GM21529 (cell line): ENCODE measurements at regions not wholly inside any gene's neighbourhood (a gene's known extent, or its start where the extent isn't known, plus 50 kb on each side); places are given as distances from the start of the nearest gene placed in this dataset.

ENCODE experiments used
- ATAC-seq: cut with Tn5 transposase; IDR thresholded peaks from one replicate; pipeline ENCODE4 v1.9.1; 2021; ENCODE audit not compliant: unreplicated experiment

DNA sequence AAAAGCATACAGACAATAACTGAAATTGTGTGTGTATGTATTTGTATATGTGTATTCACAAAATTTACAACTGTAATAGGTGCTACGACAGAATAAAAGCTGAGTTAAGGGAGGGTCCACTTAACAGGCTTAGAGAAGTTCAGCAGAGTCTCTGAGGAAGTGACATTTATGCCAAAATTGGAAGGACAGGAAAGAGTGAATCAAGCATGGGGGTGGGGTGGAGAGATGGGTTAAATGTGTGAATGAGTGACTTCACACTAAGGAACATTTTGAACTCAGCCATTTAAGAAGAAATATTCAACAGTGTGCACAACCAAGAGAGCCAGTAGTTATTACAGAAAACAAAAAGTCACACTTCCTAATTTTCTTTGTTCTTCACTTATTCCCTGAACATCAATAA is 53.8 kb upstream of the RGS1 start:
- ATAC-seq, result no peak

DNA sequence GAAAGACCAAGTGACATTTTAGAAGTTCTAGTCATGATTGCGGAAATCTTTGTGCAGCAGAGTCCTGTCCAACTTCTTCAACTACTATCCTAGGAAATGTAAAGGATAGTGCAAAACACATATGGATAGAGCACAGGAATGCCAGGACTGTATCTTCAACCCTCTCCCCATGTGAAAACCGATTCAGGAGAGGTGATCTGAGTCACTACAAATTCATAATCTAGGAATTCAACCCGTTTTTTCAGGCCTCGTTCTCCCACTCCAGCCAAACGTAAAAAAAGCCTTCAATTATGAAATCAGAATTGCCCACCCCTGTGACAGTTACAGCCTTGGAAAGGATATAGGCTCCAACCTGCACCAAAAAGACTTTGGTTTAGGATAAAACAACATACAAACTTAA is 52.9 kb upstream of the RGS1 start:
- no peak for ATAC-seq

- ATAC-seq, result no peak
Observed at GRCh38 chr1:192524223-192524622, 51.4 kb upstream of the RGS1 start.
